SK-N-SH (cell line): ENCODE measurements at regions not wholly inside any gene's neighbourhood (a gene's known extent, or its start where the extent isn't known, plus 50 kb on each side); places are given as distances from the start of the nearest gene placed in this dataset.

Experiments used
- CTCF ChIA-PET: fragments of 300-600, 350-600 bp; formaldehyde crosslinking; extraction: SDS; loops from one replicate; lab custom pipeline; 2021; lab: Yijun Ruan, JAX
- POLR2A ChIA-PET: fragments of 350-600 bp; sonication (Branson Sonifier 250); formaldehyde crosslinking; extraction: SDS; loops from one replicate; lab custom pipeline; 2020; ENCODE audit warnings: antibody characterized with exemption, inconsistent platforms; lab: Yijun Ruan, JAX
- DNase-seq: peaks from one replicate; pipeline ENCODE4 v3.0.0; 2012
- H2AFZ ChIP-seq: fragments of 200-600 bp; sonication (generic); 2 replicates; pipeline ENCODE4 v1.8.1; 2016; ENCODE audit warnings: antibody characterized with exemption, mild to moderate bottlenecking, low read depth
- H3F3A ChIP-seq: fragments of 200-600 bp; sonication (generic); replicated peaks from 2 replicates; pipeline ENCODE3; 2016; ENCODE audit warnings: antibody characterized with exemption, mild to moderate bottlenecking; ENCODE audit not compliant: insufficient read depth
- H3K27ac ChIP-seq, 2 experiments: fragments of 200-500 bp in 1 of 2; fragments of 200-600 bp in 1 of 2; sonication (Bioruptor generic) in 1 of 2; sonication (generic), shearing (Covaris generic) in 1 of 2; 2 replicates each; pipeline versions ENCODE4 v1.5.1 to v1.6.1; 2014 to 2016; ENCODE audit warnings: low read depth in 2 of 2, inconsistent platforms in 1 of 2, low read length in 1 of 2, mild to moderate bottlenecking in 1 of 2, mixed read lengths in 1 of 2
- H3K27me3 ChIP-seq: fragments of 200-600 bp; sonication (generic), shearing (Covaris generic); 2 replicates; pipeline ENCODE4 v1.6.1; 2016; ENCODE audit warnings: mixed run types; ENCODE audit not compliant: insufficient read depth
- H3K36me3 ChIP-seq, 2 experiments: fragments of 200-500 bp in 1 of 2; fragments of 200-600 bp in 1 of 2; sonication (Bioruptor generic) in 1 of 2; sonication (generic) in 1 of 2; replicated peaks in 1 of 2; 2 replicates each; pipeline versions ENCODE3 to v1.5.1; 2014 to 2016; ENCODE audit warnings: low read length in 1 of 2, mild to moderate bottlenecking in 1 of 2; ENCODE audit not compliant: insufficient read depth in 2 of 2, control insufficient read depth in 1 of 2
- H3K4me1 ChIP-seq, 2 experiments: fragments of 200-500 bp in 1 of 2; fragments of 200-600 bp in 1 of 2; sonication (Bioruptor generic) in 1 of 2; sonication (generic), shearing (Covaris generic) in 1 of 2; 2 replicates each; pipeline versions ENCODE4 v1.5.1 to v1.6.1; 2014 to 2016; ENCODE audit warnings: low read depth in 1 of 2, low read length in 1 of 2, mixed run types in 1 of 2; ENCODE audit not compliant: insufficient read depth in 2 of 2, control insufficient read depth in 1 of 2
- H3K4me2 ChIP-seq: fragments of 200-600 bp; sonication (generic), shearing (Covaris generic); 2 replicates; pipeline ENCODE4 v1.6.1; 2017; ENCODE audit warnings: mixed run types
- H3K4me3 ChIP-seq, 2 experiments: fragments of 200-500 bp in 1 of 2; fragments of 200-600 bp in 1 of 2; sonication (Bioruptor generic) in 1 of 2; sonication (generic), shearing (Covaris generic) in 1 of 2; 2 replicates each; pipeline versions ENCODE4 v1.5.1 to v1.8.1; 2014 to 2016; ENCODE audit warnings: low read depth in 2 of 2, inconsistent platforms in 1 of 2, low read length in 1 of 2, mild to moderate bottlenecking in 1 of 2, mixed read lengths in 1 of 2, moderate library complexity in 1 of 2
- H3K79me2 ChIP-seq: fragments of 200-600 bp; sonication (generic); 2 replicates; pipeline ENCODE4 v1.8.1; 2017; ENCODE audit warnings: mild to moderate bottlenecking; ENCODE audit not compliant: insufficient read depth
- H3K9ac ChIP-seq: fragments of 200-600 bp; sonication (generic); 2 replicates; pipeline ENCODE4 v1.6.1; 2017; ENCODE audit warnings: mixed run types
- H3K9me2 ChIP-seq: fragments of 200-600 bp; sonication (generic); 2 replicates; pipeline ENCODE4 v1.6.1; 2017; ENCODE audit warnings: mixed run types
- H3K9me3 ChIP-seq: fragments of 200-600 bp; sonication (generic); 2 replicates; pipeline ENCODE4 v1.6.1; 2017; ENCODE audit warnings: mixed run types, mild to moderate bottlenecking, moderate library complexity
- H4K20me1 ChIP-seq: fragments of 200-600 bp; sonication (generic); 2 replicates; pipeline ENCODE4 v1.6.1; 2017; ENCODE audit warnings: mild to moderate bottlenecking, mixed run types; ENCODE audit not compliant: insufficient read depth
- CTCF ChIP-seq: fragments of 200-600 bp; sonication (generic); IDR thresholded peaks from 2 replicates; pipeline ENCODE4 v1.6.1; 2017; ENCODE audit warnings: antibody characterized with exemption, mild to moderate bottlenecking, moderate library complexity
- EP300 ChIP-seq, 2 experiments: IDR thresholded peaks; 2 replicates each; pipeline versions ENCODE4 v1.4.0 to v1.6.1; 2012; ENCODE audit warnings: borderline replicate concordance in 1 of 2, low read depth in 1 of 2, low read length in 1 of 2
- EZH2phosphoT487 ChIP-seq: fragments of 200-600 bp; sonication (generic); IDR thresholded peaks from 2 replicates; pipeline ENCODE4 v1.6.1; 2017; ENCODE audit warnings: low read depth, mixed run types, mild to moderate bottlenecking, antibody characterized with exemption, moderate library complexity, borderline replicate concordance
- GATA2 ChIP-seq: sonication (generic); formaldehyde crosslinking; IDR thresholded peaks from 2 replicates; pipeline ENCODE4 v1.5.0; 2020; ENCODE audit warnings: mild to moderate bottlenecking, missing genetic modification reagents
- IRF3 ChIP-seq: fragments of 150-350 bp; IDR thresholded peaks from 2 replicates; pipeline ENCODE4 v1.6.1; 2016; ENCODE audit warnings: mild to moderate bottlenecking, low read depth, low read length
- JUND ChIP-seq: IDR thresholded peaks from 2 replicates; pipeline ENCODE4 v1.4.0; 2012
- MAX ChIP-seq: IDR thresholded peaks from 2 replicates; pipeline ENCODE4 v1.4.0; 2012; ENCODE audit warnings: low read depth
- RAD21 ChIP-seq: IDR thresholded peaks from 2 replicates; pipeline ENCODE4 v1.6.1; 2012; ENCODE audit warnings: mild to moderate bottlenecking, low read length
- REST ChIP-seq: IDR thresholded peaks from 2 replicates; pipeline ENCODE4 v1.6.1; 2012; ENCODE audit warnings: mild to moderate bottlenecking, low read depth, low read length, moderate library complexity
- RXRA ChIP-seq: IDR thresholded peaks from 2 replicates; pipeline ENCODE4 v1.4.0; 2012; ENCODE audit warnings: low read depth, mild to moderate bottlenecking, borderline replicate concordance
- SMC3 ChIP-seq: IDR thresholded peaks from 2 replicates; pipeline ENCODE4 v1.6.1; 2012; ENCODE audit warnings: low read depth, low read length, improper control_type of control experiment
- YY1 ChIP-seq: IDR thresholded peaks from 2 replicates; pipeline ENCODE4 v1.4.0; 2012; ENCODE audit warnings: low read depth, mild to moderate bottlenecking
- WGBS: methylation state at CpG from one replicate; pipeline ENCODE4 v1.1.6; 2017; ENCODE audit warnings: low lambda C conversion rate; 5-methylcytosine and 5-hydroxymethylcytosine counted together

GRCh38 chr17:13734880-13735279 is 133.2 kb upstream of the HS3ST3A1 start (continued):
- no peak for TF ChIP-seq CTCF
- TF ChIP-seq SMC3: no peak
- no peak for TF ChIP-seq EZH2phosphoT487
- TF ChIP-seq MAX: no peak
- no peak for TF ChIP-seq YY1
- no peak for TF ChIP-seq IRF3
- TF ChIP-seq RXRA: no peak
- TF ChIP-seq REST: no peak
- TF ChIP-seq GATA2: no peak
- no peak for TF ChIP-seq JUND
- TF ChIP-seq, all 33 proteins: peak for 0

- CTCF ChIA-PET: interaction anchor here (1.0 kb wide), 1 partner anchor 10 kb away, joined by 4 read pairs; no protein-coding TSS in a partner anchor
- Histone ChIP-seq H3K36me3 (no peaks in the 10 kb centered on the region), H3K4me2 (no peak overlapping the region), H4K20me1 (no peaks in the 10 kb centered on the region), H3K79me2 (no peaks in the 10 kb centered on the region), H3K9me2 (no peaks in the 10 kb centered on the region), H3K9ac (no peak overlapping the region), H3K4me1 (peaks cover 0 to 6% of the 10 kb centered on the region in 2 experiments; a peak in 2 of 4 replicates), H3K27ac (no peak overlapping the region), H3K4me3 (no peak overlapping the region; a peak in 1 of 4 replicates), H3K9me3 (no peaks in the 10 kb centered on the region), H3F3A (peaks cover 8% of the 10 kb centered on the region), H3K27me3 (no peaks in the 10 kb centered on the region), H2AFZ (no peak overlapping the region)
- DNase-seq: peak; percentile 9
- no peak for TF ChIP-seq GATA2
- TF ChIP-seq EP300 (IDR thresholded peaks at IDR 0.05; ENCODE audit: borderline replicate concordance in 1 of 2, low read depth in 1 of 2, low read length in 1 of 2): no peak
- peak; percentile 13; the same call in 1 of the 2 replicates for TF ChIP-seq RAD21
- WGBS: 18% methylated on average over 2 of the region's 2 CpGs
- POLR2A ChIA-PET: no interaction called here
Observed at GRCh38 chr17:13735444-13735843, 133.7 kb upstream of the HS3ST3A1 start.
